22Rv1 (cell line): ENCODE measurements at regions not wholly inside any gene's neighbourhood (a gene's known extent, or its start where the extent isn't known, plus 50 kb on each side); places are given as distances from the start of the nearest gene placed in this dataset.

Experiments used
- H3K27ac ChIP-seq: fragments of 450-650 bp; 2 replicates; pipeline ENCODE4 v1.5.1; 2017
- CTCF ChIP-seq: fragments of 450-650 bp; IDR thresholded peaks from 2 replicates; pipeline ENCODE4 v1.5.1; 2017; ENCODE audit warnings: mild to moderate bottlenecking
- ZFX ChIP-seq: fragments of 450-650 bp; IDR thresholded peaks from 2 replicates; pipeline ENCODE4 v1.6.1; 2017; ENCODE audit warnings: antibody characterized with exemption, borderline replicate concordance

GRCh38 chr6:134720353-134721059 lies 229.4 kb downstream of the ALDH8A1 start:
- no peak overlapping the region for H3K27ac ChIP-seq
- no peak for TF ChIP-seq ZFX
- TF ChIP-seq CTCF: no peak

GRCh38 chr6:134719911-134720310 lies 230.0 kb downstream of the ALDH8A1 start:
- H3K27ac ChIP-seq: no peak overlapping the region
- TF ChIP-seq CTCF: no peak
- TF ChIP-seq ZFX: no peak

GRCh38 chr6:134719286-134719685 lies 230.6 kb downstream of the ALDH8A1 start:
- no peak overlapping the region for H3K27ac ChIP-seq
- TF ChIP-seq CTCF (no peak), ZFX (no peak)

DNA sequence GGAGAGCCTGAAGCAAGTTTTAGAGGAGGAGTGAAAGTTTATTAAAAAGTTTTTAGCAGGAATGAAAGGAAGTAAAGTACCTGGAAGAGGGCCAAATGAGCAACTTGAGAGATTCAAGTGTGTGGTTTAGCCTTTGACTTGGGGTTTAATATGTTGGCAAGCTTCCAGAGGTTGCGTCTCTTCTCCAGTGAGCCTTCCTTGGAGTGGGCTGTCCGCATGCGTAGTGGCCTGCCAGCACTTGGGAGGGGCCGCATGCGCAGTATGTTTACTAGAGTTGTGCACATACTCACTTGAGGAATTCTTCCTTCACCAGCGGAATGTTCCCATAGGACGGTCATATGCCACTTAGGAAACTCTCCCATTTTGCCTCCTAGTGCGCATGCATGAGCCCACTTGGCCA lies 235.2 kb downstream of the ALDH8A1 start:
- TF ChIP-seq CTCF (no peak), ZFX (no peak)

GRCh38 chr6:134714113-134714512 lies 235.8 kb downstream of the ALDH8A1 start:
- TF ChIP-seq CTCF (no peak), ZFX (no peak)
- no peak overlapping the region for H3K27ac ChIP-seq

More for the DNA sequence above, 235.2 kb downstream of the ALDH8A1 start:
- no peak overlapping the region for H3K27ac ChIP-seq

GRCh38 chr6:134712311-134712710 lies 237.6 kb downstream of the ALDH8A1 start:
- H3K27ac ChIP-seq: no peak overlapping the region
- TF ChIP-seq CTCF (no peak), ZFX (no peak)

- no peak for TF ChIP-seq ZFX
- no peak for TF ChIP-seq CTCF
- no peak overlapping the region for H3K27ac ChIP-seq
Observed at GRCh38 chr6:134708079-134708478, 241.8 kb downstream of the ALDH8A1 start.
